HG03571 (cell line): ENCODE measurements at regions not wholly inside any gene's neighbourhood (a gene's known extent, or its start where the extent isn't known, plus 50 kb on each side); places are given as distances from the start of the nearest gene placed in this dataset.
"Not testable (repeated sequence)": the region's sequence is repeated elsewhere in the genome, so short reads cannot be mapped to it uniquely, and the experiment has no call there.

Experiments used
- ATAC-seq: cut with Tn5 transposase; IDR thresholded peaks from one replicate; pipeline ENCODE4 v1.9.1; 2021; ENCODE audit not compliant: unreplicated experiment

DNA sequence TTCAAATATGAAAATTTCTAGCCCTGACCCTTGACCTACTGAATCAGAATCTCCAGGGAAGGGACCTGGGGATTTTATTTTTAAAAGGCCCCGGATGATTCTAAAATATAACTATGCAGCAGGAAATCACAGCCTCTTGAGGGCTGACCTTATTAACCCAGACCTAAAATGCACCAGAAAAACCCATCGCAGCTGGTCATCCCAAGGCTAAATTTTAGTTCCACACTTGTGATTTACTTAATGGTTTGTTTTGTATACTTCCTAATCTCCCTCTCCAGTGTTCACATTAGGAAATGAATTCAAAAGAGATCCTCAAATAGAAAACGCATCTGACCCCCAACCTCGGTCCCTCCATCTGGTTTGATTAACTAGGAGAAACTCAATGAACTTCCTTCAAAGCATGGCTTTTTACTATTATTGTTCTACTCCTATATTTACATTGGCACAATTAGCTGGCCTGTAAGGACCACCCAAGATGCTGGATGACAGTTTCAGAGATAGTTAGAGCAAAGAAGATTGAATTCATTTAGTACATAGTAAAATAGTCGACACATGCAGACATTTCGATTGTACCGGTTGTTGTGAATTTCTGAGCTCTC, 147.8 kb upstream of the MED14 start:
- ATAC-seq, result no peak

DNA sequence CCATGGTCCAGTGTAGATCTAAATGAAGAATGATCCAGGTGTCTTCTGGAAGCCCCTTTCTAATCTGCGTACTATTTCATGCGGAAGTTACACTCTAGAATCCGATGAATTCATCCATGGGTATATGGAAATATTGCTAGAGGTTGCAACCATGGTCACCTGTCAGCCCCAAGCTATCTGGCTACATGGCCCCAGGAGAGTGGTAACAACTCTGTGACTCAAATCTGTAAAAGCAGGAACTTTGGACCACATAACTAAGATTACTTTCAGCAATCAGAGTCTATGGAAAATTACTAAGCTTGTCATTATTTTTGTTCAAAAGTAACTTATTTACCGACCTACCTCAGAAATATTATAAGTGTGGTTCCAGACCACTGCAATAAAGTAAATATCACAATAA, 150.6 kb upstream of the MED14 start:
- no peak for ATAC-seq

DNA sequence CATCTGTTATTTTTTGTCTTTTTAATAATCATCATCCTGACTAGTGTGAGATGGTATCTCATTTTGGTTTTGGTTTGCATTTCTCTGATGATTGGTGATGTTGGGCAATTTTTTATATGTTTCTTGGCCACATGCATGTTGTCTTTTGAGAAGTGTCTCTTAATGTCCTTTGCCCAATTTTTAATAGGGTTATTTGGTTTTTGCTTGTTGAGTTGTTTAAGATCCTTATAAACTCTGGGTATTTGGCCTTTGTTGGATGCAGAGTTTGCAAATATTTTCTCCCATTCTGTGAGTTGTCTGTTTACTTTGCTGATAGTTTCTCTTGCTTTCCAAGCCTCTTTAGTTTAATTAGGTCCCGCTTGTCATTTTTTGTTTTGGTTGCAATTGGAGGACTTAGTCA, 152.1 kb upstream of the MED14 start:
- ATAC-seq, result no peak

DNA sequence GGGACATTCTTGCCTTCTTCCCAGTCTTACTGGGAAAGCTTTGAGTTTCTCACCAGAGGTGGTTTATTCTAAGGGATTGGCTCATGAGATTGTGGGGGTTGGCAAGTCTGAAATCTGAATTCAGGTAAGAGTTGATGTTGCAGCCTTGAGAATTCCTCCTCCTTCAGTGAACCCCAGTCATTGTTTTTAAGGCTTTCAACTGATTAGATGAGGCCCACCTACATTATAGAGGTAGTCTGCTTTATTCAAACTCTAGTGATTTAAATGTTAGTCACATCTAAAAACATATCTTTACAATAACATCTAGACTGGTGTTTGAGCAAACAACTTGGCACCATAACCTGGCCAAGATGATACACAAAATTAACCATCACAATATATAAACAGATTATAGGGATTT, 156.5 kb upstream of the MED14 start:
- no peak for ATAC-seq

DNA sequence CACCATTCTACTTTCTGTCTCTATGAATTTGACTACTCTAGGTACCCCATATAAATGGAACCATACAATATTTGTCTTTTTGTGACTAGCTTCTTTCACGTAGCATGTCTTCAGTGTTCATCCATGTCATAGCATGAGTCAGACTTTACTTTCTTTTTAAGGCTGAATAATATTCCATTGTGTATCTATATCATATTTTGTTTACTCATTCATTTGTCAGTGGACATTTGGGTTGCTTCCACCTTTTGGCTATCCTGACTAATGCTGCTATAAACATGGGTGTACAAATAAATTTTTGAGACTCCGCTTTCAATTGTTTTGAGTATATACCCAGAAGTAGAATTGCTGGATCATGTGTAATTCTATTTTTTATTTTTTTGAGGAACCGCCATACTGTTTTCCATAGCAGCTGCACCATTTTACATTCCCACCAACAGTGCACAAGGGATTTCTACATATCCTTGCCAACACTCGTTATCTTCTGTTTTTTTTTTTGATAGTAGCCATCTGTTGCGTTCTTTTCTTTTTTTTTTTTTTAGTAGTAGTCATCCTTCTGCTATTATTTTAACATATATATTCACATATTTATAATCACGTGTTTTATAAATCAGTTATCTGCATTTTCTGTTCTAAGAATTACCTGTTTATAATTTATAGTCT, 158.0 kb upstream of the MED14 start:
- ATAC-seq, result no peak

DNA sequence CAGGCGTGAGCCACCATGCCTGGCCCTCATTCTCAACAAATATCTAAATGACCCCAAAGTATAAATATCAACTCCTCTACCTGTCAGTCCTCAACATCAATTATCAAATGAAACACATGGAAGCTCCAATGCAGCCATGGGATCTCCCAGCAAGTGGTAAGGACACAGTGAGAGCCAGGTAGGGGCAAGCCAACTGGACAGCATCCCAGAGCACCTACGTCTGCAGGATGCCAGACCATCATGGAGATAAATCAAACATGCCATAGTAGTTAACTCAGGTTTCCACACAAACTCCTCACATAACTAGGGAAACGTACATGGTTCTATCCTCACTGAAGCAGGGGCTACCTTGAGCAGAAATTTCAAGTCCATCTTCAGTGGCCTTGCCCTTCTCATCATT, 159.9 kb upstream of the MED14 start:
- ATAC-seq, result no peak

DNA sequence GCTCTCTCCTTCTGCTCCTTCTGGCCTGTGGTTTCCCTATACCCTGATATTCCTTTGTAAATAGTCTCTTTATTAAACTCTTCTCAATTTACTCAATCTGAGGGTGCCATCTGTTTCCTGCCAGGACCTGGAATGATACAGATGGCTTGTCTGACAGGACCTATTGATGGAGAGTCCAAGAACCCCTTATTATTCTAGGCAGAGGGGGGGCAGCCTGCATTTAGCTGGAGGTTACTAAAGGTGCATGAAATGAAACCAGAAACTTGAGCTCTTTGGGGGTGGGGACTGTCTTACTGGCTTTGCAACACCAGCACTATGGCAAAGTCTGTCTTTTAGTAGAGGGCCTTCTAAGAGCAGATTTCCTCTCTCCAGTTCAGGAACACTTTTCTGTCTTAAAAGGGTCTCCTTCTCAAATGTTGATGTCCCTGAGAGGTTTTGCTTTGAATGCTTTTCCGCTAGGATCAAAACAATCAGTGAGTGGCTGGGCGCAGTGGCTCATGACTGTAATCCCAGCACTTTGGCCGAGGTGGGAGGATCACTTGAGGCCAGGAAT, 162.5 kb upstream of the MED14 start:
- ATAC-seq, result no peak

DNA sequence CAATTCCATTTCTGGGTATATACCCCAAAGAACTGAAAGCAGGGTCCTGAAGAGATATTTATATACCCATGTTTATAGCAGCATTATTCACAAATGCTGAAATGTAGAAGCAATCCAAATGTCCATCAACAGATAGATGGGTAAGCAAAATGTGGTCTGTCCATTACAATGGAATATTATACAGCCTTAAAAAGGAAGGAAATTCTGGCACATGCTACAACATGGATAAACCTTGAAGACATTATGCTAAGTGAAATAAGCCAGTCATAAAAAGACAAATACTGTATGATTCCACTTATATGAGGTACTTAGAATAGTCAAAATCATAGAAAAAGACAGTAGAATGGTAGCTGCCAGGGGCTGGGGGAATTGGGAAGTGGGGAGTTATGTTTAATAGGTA, 169.4 kb upstream of the MED14 start:
- ATAC-seq, result not testable (repeated sequence)

DNA sequence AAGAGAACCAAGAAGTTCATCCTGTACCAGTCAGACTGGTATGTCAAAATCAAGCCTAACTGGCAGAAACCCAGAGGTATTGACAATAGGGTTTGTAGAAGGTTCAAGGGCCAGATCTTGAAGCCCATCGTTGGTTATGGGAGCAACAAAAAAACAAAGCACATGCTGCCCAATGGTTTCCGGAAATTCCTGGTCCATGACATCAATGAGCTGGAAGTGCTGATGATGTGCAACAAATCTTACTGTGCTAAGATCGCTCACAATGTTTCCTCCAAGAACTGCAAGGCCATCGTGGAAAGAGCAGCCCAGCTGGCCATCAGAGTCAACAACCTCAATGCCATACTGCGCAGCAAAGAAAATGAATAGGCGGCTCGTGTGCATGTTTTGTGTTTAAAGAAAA, 172.7 kb upstream of the MED14 start:
- ATAC-seq, result no peak

DNA sequence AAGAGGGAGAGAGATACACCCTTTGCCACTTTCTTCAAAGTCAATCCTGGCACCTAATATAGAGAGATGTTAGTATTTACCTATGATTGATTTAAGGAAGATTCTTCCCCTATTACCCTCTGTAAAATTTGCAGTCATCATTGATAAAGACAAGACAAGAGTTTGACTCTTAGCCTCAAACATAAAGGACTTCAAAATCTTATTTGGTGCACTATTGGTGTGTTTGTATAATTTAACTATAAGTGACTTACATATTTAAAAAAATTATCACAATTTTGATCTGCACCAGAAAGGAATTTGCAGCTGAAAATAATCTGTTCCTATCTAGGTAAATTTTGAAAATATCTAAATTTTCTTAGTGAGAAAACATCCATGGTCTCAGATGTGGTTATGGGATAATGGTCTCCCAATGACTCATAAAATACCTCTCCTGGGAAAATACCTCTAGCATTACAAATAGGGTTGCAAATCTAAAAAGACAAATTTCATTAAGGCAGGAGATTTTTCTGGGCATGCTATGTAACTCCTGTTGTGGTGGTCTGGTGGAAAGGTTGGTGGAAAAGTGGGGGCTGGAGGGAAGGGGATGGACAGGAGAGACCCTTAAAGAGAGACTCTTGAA, 173.6 kb upstream of the MED14 start:
- no peak for ATAC-seq

DNA sequence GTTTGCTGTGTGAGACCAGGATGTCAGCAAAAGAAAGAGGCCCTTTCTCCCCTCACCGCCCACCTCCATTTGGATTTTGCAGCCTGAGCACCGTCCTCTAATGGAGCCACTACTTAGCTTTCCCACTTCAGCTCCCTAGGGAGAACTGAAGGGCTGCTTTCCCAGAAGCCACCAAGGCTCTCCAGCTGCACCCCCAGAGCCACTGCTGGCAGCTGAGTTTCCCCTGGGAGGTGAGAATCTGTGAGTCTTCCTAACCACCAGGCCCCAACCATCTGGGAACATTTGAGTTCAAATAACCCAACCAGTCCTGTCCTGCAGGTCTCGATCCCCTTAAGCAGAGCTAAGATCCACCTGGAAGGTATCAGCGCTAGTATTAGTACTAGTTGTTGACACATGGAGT, 173.1 kb upstream of the USP9X start:
- ATAC-seq, result no peak

DNA sequence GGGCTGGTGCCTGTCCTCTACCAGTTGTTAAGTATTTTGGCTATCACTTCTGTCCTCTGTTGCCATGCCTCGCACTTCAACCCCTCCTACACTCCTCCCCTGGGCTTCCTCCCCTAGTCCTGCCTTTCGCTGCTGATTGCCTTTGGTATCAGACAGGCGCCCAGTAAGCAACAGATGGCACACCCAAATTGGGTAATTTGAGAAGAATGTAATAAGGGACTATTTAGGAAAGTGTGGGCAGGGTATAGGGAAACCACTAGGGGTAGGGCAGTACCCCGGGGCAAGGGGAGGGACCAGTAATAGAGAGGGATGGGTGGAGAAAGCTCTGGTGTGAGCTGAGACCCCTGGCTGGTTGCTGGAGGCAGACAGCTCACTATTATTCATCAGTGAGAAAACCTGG, 172.7 kb upstream of the USP9X start:
- ATAC-seq, result no peak

DNA sequence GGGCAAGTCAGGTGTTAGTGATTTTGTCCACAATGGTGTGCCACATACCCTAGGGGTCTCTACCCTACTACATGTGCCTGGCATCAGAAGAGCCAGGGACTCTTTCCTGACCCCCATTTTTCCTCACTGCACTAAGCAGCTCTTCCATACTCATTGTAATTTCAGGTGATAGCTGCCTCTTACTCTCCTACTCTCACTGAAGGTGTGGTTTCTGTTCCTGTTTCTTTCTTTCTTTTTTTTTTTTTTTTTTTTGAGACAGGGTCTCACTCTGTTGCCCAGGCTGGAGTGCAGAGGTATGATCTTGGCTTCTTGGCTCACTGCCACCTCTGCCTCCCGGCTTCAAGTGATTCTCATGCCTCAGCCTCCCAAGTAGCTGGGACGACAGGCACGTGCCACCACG, 164.9 kb upstream of the USP9X start:
- no peak for ATAC-seq

DNA sequence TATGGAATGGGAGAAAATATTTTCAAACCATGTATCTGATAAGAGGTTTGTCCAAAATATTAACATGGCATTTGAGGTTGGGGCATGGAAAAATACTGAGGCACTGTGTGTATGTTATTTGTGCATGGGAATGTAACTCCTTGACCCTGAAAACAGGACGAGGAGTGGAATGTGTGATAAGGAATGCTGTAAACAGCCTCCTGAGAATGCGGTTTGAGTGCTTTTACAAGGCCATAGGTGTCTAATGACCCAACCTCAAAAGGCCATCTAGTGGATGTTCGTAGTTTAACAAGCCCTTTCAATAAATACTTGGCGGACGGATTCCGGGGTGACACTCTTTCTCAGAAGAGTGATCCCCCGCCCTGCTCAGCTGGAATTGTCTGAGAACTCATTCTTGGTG, 162.9 kb upstream of the USP9X start:
- no peak for ATAC-seq

DNA sequence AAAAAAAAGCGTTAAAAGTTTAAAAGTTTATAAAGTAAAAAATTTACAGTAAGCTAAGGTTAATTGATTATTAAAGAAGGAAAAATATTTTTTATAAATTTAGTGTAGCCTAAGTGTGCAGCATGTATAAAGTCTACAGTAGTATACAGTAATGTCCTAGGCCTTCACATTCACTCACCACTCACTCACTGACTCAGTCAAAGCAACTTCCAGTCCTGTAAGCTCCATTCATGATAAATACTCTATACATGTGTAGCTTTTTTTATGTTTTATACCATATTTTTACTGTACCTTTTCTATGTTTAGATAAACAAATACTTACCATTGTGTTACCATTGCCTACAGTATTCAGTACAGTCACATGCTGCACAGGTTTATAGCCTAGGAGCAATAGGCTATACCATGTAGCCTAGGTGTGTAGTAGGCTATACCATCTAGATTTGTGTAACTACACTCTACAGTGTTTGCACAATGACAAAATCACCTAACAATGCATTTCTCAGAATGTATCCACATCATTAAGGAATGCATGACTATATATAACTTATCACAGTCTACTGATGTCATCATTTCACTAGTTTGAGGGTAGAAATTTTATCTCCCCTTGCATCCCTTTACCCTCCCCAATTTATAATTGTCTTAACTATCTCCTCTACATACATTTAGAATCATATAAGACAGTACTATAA, 158.4 kb upstream of the USP9X start:
- not testable (repeated sequence) for ATAC-seq

DNA sequence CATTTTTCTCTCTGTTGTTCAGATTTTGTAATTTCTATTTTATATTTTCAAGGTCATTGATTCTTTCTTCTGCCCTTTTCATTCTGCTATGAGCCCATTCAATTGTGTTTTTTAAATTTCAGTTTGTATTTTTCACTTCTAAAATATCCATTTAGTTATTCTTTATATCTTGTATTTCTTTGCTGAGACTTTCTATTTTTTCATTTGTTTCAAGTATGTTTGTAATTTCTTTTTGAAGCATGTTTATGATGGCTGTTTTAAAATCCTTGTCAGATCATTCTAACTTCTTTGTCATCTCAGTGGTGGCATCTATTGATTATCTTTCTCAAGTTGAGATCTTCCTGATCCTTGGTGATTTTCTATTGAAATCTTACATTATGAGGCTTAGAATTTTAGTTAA, 157.2 kb upstream of the USP9X start:
- no peak for ATAC-seq

DNA sequence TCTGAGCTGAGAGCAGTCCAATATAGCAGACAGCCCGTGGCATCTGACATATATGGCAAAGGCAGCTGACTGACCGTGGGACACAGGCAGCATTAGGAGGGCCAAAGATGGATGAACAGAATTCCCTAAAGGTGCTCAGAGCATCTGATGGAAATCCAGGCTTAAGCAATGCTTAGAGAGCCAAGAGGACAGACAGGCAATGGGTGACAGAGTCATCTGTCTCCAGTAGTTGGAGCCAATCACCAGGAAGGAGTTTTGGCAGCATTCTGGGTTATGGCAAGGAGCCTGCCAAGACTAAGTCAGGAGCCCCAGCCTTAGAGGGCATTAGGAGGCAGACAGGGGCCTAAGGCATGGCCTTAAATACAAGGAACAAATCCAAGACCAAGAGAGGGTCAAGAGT, 153.3 kb upstream of the USP9X start:
- no peak for ATAC-seq

DNA sequence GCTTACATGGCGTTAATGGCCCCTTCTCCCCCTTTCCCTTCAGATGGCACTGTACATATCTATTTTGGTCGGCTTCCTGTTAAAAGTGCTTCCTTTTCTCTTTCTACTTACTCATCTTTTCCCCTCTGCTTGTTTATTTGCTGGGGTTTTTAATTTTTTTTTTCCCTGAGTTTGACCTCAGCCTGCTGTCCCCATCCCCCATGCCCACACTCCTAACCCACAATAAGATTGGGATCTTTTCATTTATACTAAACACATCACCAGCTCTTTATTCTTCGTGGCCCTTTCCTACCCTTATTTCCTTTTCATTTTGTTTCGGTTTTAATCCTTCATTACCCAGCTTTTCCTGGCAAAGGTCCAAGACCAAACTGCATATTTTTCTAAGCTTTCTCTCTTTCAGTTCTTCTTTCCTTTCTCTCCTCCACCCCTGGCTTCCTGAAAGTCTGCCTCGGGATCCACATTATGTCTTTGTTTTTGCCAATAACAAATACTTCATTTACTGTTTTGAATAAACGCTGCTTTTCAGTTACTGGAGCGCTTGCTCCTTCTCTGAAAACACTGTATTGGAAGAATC, 152.0 kb upstream of the USP9X start:
- ATAC-seq, result no peak

DNA sequence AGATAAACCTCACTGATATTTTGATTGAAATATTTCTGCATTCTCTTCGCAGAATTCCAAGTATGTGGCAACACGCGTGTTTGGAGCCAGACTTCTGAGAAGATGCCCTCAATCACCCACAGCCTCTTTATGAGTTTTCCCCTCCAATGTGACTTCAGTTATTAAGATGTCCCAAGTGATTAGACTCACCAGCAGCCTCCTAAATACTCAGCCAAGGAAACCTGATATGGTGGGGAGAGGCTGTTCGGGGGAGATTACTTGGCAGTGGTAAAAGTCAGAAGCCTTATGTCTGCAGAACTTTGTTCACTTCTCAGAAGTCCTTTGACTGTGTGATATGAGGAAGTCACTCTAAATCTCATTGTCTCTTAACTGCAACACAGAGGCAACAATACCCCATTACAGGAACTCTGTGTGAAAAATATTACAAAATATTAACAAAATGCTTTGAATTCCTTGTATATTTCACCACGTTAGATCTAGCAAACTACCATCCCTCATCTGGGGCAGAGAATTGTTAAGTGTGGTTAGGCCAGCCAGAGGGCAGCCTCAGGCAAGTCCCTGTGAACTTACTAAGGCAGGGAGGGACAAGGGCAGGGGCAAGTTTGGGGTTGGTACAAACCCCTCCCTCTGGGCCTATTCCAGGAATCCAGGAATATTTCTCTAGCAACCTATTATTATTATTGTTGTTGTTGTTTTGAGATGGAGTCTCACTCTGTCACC, 151.4 kb upstream of the USP9X start:
- no peak for ATAC-seq

DNA sequence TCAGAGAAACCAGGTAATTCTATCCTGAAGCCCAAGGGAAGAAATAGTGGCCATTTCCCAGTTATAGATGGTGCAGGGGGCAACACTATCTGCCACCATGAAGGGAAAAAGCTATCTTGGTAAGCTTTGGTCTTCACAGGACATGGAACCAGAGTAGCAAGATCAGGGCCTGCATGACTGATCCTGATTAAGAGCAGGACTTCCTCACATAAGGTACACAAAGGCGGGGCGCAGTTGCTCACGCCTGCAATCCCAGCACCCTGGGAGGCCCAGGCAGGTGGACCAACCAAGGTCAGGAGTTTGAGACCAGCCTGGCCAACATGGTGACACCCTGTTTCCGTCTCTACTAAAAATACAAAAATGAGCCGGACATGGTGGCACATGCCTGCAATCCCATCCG, 148.4 kb upstream of the USP9X start:
- ATAC-seq, result no peak

DNA sequence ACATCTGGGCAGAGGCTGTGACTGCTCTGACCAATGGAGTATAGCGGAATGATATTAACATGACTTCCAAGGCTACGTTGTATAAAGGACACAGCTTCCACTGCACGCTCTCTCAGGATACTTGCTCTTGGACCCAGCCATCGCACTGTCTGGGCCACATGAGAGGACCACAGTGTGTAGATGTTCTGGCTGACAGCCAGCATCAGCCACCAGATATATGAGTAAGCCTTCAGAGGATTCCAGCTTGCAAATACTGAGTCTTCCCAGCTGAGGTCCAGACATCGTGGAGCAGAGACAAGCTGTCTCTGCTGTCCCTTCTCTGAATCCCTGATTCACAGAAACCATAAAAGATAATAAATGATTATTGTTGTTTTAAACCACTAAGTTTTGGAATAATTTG, 146.8 kb upstream of the USP9X start:
- no peak for ATAC-seq
